ENCODE measurements at regions not wholly inside any gene's neighbourhood (a gene's known extent, or its start where the extent isn't known, plus 50 kb on each side); places are given as distances from the start of the nearest gene placed in this dataset.

- no peak for ATAC-seq
- peak in 1 of 2 experiments; percentile 27; a peak in 1 of 4 replicates for TF ChIP-seq BHLHE40 (IDR thresholded peaks at IDR 0.05; ENCODE audit: borderline replicate concordance in 1 of 2, low read depth in 2 of 2, low read length in 1 of 2)
- TF ChIP-seq, protein P1, sequence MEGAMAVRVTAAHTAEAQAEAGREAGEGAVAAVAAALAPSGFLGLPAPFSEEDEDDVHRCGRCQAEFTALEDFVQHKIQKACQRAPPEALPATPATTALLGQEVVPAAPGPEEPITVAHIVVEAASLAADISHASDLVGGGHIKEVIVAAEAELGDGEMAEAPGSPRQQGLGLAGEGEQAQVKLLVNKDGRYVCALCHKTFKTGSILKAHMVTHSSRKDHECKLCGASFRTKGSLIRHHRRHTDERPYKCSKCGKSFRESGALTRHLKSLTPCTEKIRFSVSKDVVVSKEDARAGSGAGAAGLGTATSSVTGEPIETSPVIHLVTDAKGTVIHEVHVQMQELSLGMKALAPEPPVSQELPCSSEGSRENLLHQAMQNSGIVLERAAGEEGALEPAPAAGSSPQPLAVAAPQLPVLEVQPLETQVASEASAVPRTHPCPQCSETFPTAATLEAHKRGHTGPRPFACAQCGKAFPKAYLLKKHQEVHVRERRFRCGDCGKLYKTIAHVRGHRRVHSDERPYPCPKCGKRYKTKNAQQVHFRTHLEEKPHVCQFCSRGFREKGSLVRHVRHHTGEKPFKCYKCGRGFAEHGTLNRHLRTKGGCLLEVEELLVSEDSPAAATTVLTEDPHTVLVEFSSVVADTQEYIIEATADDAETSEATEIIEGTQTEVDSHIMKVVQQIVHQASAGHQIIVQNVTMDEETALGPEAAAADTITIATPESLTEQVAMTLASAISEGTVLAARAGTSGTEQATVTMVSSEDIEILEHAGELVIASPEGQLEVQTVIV (IDR thresholded peaks at IDR 0.05; ENCODE audit: borderline replicate concordance, partially characterized antibody) = no peak
- TF ChIP-seq, protein P2, sequence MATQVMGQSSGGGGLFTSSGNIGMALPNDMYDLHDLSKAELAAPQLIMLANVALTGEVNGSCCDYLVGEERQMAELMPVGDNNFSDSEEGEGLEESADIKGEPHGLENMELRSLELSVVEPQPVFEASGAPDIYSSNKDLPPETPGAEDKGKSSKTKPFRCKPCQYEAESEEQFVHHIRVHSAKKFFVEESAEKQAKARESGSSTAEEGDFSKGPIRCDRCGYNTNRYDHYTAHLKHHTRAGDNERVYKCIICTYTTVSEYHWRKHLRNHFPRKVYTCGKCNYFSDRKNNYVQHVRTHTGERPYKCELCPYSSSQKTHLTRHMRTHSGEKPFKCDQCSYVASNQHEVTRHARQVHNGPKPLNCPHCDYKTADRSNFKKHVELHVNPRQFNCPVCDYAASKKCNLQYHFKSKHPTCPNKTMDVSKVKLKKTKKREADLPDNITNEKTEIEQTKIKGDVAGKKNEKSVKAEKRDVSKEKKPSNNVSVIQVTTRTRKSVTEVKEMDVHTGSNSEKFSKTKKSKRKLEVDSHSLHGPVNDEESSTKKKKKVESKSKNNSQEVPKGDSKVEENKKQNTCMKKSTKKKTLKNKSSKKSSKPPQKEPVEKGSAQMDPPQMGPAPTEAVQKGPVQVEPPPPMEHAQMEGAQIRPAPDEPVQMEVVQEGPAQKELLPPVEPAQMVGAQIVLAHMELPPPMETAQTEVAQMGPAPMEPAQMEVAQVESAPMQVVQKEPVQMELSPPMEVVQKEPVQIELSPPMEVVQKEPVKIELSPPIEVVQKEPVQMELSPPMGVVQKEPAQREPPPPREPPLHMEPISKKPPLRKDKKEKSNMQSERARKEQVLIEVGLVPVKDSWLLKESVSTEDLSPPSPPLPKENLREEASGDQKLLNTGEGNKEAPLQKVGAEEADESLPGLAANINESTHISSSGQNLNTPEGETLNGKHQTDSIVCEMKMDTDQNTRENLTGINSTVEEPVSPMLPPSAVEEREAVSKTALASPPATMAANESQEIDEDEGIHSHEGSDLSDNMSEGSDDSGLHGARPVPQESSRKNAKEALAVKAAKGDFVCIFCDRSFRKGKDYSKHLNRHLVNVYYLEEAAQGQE (IDR thresholded peaks at IDR 0.05; ENCODE audit: low read depth, low read length) = no peak
- TF ChIP-seq, protein P3, sequence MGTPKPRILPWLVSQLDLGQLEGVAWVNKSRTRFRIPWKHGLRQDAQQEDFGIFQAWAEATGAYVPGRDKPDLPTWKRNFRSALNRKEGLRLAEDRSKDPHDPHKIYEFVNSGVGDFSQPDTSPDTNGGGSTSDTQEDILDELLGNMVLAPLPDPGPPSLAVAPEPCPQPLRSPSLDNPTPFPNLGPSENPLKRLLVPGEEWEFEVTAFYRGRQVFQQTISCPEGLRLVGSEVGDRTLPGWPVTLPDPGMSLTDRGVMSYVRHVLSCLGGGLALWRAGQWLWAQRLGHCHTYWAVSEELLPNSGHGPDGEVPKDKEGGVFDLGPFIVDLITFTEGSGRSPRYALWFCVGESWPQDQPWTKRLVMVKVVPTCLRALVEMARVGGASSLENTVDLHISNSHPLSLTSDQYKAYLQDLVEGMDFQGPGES (IDR thresholded peaks at IDR 0.05) = no peak
- TF ChIP-seq RB1 (IDR thresholded peaks at IDR 0.05; ENCODE audit: borderline replicate concordance) = no peak
- H3K36me3 ChIP-seq (ENCODE audit: control insufficient read depth in 2 of 2, insufficient read depth in 2 of 2, low read length in 1 of 2) = no peaks in the 10 kb centered on the region
- no peak overlapping the region for H2AFZ ChIP-seq (ENCODE audit: control insufficient read depth, low read depth, low read length)
- H3K4me2 ChIP-seq (ENCODE audit: control insufficient read depth, insufficient read depth) = no peak overlapping the region
- no peaks in the 10 kb centered on the region for H3K9me3 ChIP-seq (replicated peaks; ENCODE audit: control insufficient read depth, insufficient read depth, low read length)
- in situ Hi-C loops (cut with MboI) = no loop called here
- no peaks in the 10 kb centered on the region for H3K27me3 ChIP-seq (replicated peaks in 1 of 2; ENCODE audit: control insufficient read depth in 2 of 2, insufficient read depth in 2 of 2, low read length in 1 of 2)
- no peaks in the 10 kb centered on the region for H3K4me1 ChIP-seq (ENCODE audit: control insufficient read depth, insufficient read depth, low read length)
- H3K27ac ChIP-seq (ENCODE audit: control insufficient read depth, insufficient read depth) = no peak overlapping the region
- H3K4me3 ChIP-seq = no peak overlapping the region
- ChIA-PET RAD21 (ENCODE audit: unreplicated experiment) (no interaction called here), POLR2A (no interaction called here), CTCF (no interaction called here), SMC1A (ENCODE audit: uncharacterized antibody, unreplicated experiment) (no interaction called here)
- no peak overlapping the region for H3K9ac ChIP-seq (ENCODE audit: control insufficient read depth, insufficient read depth, low read length)
- intact Hi-C loops (cut with micrococcal nuclease; ENCODE audit: unreplicated experiment) = no loop called here
- no peaks in the 10 kb centered on the region for H3K79me2 ChIP-seq (ENCODE audit: control insufficient read depth, insufficient read depth, low read length)
- no TSS peak for BruUV-seq (replicated peaks)
- FAIRE-seq = no peak
- WGBS (ENCODE audit: insufficient coverage, insufficient replicate concordance, low lambda C conversion rate, missing lambda C conversion rate) = 15% methylated on average over 5 of the region's 5 CpGs
- H4K20me1 ChIP-seq (ENCODE audit: control insufficient read depth, insufficient read depth) = no peaks in the 10 kb centered on the region
- no peak for DNase-seq (ENCODE audit: low read depth, low spot score)
Measured at GRCh38 chrX:124860736-124861135, 458.9 kb upstream of the TEX13C start.
